ENCODE measurements at regions not wholly inside any gene's neighbourhood (a gene's known extent, or its start where the extent isn't known, plus 50 kb on each side); places are given as distances from the start of the nearest gene placed in this dataset.
A peak's percentile ranks its signal among the peaks of the same experiment; 100 is the strongest.

GRCh38 chr4:182073278-182073677 is 169.9 kb upstream of the TENM3 start:
- no peak for DNase-seq (ENCODE audit: low spot score)

- no peak for DNase-seq (ENCODE audit: low spot score)
Measured at GRCh38 chr4:182074139-182074538, 169.1 kb upstream of the TENM3 start.

GRCh38 chr4:182074810-182075209 is 168.4 kb upstream of the TENM3 start:
- DNase-seq (ENCODE audit: low spot score), result no peak

- DNase-seq (ENCODE audit: low spot score), result no peak
Measured at GRCh38 chr4:182082910-182083309, 160.3 kb upstream of the TENM3 start.

- DNase-seq (ENCODE audit: low spot score), result no peak
Measured at GRCh38 chr4:182083671-182084410, 159.4 kb upstream of the TENM3 start.

- DNase-seq (ENCODE audit: low spot score), result no peak
Measured at GRCh38 chr4:182085051-182085480, 158.1 kb upstream of the TENM3 start.

- peak; percentile 0 for DNase-seq (ENCODE audit: low spot score)
Measured at GRCh38 chr4:182089326-182089725, 153.9 kb upstream of the TENM3 start.

- no peak for DNase-seq (ENCODE audit: low spot score)
Measured at GRCh38 chr4:182090186-182090585, 153.0 kb upstream of the TENM3 start.

GRCh38 chr4:182091128-182091527 is 152.1 kb upstream of the TENM3 start:
- no peak for DNase-seq (ENCODE audit: low spot score)

- DNase-seq (ENCODE audit: low spot score), result no peak
Measured at GRCh38 chr4:182093431-182093831, 149.8 kb upstream of the TENM3 start.

GRCh38 chr4:182093935-182094334 is 149.3 kb upstream of the TENM3 start:
- no peak for DNase-seq (ENCODE audit: low spot score)

GRCh38 chr4:182101618-182102017 is 141.6 kb upstream of the TENM3 start:
- DNase-seq (ENCODE audit: low spot score), result no peak

GRCh38 chr4:182102576-182102975 is 140.6 kb upstream of the TENM3 start:
- no peak for DNase-seq (ENCODE audit: low spot score)

GRCh38 chr4:182103614-182104319 is 139.4 kb upstream of the TENM3 start:
- DNase-seq (ENCODE audit: low spot score), result no peak

- DNase-seq (ENCODE audit: low spot score), result no peak
Measured at GRCh38 chr4:182105416-182105815, 137.8 kb upstream of the TENM3 start.

- no peak for DNase-seq (ENCODE audit: low spot score)
Measured at GRCh38 chr4:182107931-182108330, 135.3 kb upstream of the TENM3 start.

- DNase-seq (ENCODE audit: low spot score), result no peak
Measured at GRCh38 chr4:182111586-182111985, 131.6 kb upstream of the TENM3 start.

- DNase-seq (ENCODE audit: low spot score), result no peak
Measured at GRCh38 chr4:182113779-182114178, 129.4 kb upstream of the TENM3 start.

- no peak for DNase-seq (ENCODE audit: low spot score)
Measured at GRCh38 chr4:182124359-182124758, 118.8 kb upstream of the TENM3 start.

GRCh38 chr4:182126096-182126495 is 117.1 kb upstream of the TENM3 start:
- no peak for DNase-seq (ENCODE audit: low spot score)

GRCh38 chr4:182126603-182127002 is 116.6 kb upstream of the TENM3 start:
- no peak for DNase-seq (ENCODE audit: low spot score)

- DNase-seq (ENCODE audit: low spot score), result no peak
Measured at GRCh38 chr4:182133033-182133432, 110.2 kb upstream of the TENM3 start.

GRCh38 chr4:182134261-182134660 is 108.9 kb upstream of the TENM3 start:
- no peak for DNase-seq (ENCODE audit: low spot score)

GRCh38 chr4:182136201-182136600 is 107.0 kb upstream of the TENM3 start:
- DNase-seq (ENCODE audit: low spot score), result no peak
